ENCODE measurements at regions not wholly inside any gene's neighbourhood (a gene's known extent, or its start where the extent isn't known, plus 50 kb on each side); places are given as distances from the start of the nearest gene placed in this dataset.
"Not testable (repeated sequence)": the region's sequence is repeated elsewhere in the genome, so short reads cannot be mapped to it uniquely, and the experiment has no call there.

DNA sequence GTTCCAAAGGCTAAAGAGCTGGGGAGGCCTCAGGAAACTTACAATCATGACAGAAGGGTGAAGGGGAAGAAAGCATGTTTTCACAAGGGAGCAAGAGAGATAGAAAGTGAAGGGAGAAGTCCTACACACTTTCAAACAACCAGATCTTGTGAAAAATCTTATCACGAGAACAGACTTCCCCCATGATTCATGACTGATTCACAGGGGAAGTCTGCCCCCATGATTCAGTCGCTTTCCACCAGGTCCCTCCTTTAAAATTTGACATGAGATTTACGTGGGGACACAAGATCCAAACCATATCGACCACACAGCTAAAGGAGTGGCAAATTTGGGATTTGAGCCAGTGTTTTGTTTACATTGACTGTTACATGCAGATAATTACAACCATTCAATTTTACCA lies 971.1 kb upstream of the HS3ST1 start:
- TF ChIP-seq, protein P1, sequence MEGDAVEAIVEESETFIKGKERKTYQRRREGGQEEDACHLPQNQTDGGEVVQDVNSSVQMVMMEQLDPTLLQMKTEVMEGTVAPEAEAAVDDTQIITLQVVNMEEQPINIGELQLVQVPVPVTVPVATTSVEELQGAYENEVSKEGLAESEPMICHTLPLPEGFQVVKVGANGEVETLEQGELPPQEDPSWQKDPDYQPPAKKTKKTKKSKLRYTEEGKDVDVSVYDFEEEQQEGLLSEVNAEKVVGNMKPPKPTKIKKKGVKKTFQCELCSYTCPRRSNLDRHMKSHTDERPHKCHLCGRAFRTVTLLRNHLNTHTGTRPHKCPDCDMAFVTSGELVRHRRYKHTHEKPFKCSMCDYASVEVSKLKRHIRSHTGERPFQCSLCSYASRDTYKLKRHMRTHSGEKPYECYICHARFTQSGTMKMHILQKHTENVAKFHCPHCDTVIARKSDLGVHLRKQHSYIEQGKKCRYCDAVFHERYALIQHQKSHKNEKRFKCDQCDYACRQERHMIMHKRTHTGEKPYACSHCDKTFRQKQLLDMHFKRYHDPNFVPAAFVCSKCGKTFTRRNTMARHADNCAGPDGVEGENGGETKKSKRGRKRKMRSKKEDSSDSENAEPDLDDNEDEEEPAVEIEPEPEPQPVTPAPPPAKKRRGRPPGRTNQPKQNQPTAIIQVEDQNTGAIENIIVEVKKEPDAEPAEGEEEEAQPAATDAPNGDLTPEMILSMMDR (conservative IDR thresholded peaks at IDR 0.05; ENCODE audit: low read depth, low read length): no peak
- no peak for DNase-seq (ENCODE audit: low read depth)
- H3K4me3 ChIP-seq (ENCODE audit: low read depth, low read length): no peak overlapping the region

- no peak for DNase-seq (ENCODE audit: low read depth)
- TF ChIP-seq, protein P1 (conservative IDR thresholded peaks at IDR 0.05; ENCODE audit: low read depth, low read length): no peak
These were observed 965.1 kb upstream of the HS3ST1 start for GRCh38 chr4:12393631-12394262.

GRCh38 chr4:12389604-12390003 lies 960.9 kb upstream of the HS3ST1 start:
- no peak for DNase-seq (ENCODE audit: low read depth)
- TF ChIP-seq, protein P1 (conservative IDR thresholded peaks at IDR 0.05; ENCODE audit: low read depth, low read length): no peak
- no peak overlapping the region for H3K4me3 ChIP-seq (ENCODE audit: low read depth, low read length)

More at GRCh38 chr4:12393631-12394262, 965.1 kb upstream of the HS3ST1 start:
- no peak overlapping the region for H3K4me3 ChIP-seq (ENCODE audit: low read depth, low read length)

DNA sequence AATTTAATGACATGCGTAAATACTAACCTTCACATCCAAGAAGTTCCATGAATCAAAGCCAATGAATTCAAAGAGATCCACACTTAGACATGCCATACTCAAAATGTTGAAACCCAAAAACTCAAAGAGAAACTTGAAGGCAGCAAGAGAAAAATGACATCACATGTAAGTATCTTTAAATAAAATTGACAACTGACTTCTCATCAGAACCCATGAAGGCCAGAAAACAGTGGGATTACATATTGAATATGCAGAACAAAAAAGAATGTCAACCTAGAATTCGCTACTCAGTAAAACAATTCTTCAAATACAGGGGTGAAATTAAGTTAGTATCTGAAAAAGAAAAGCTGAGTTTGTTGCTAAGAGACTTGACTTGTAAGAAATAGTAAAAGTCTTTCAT lies 953.9 kb upstream of the HS3ST1 start:
- TF ChIP-seq, protein P1 (conservative IDR thresholded peaks at IDR 0.05; ENCODE audit: low read depth, low read length): no peak
- H3K4me3 ChIP-seq (ENCODE audit: low read depth, low read length): no peak overlapping the region
- no peak for DNase-seq (ENCODE audit: low read depth)

- DNase-seq (ENCODE audit: low read depth): no peak
- H3K4me3 ChIP-seq (ENCODE audit: low read depth, low read length): no peak overlapping the region
These were observed 950.5 kb upstream of the HS3ST1 start for GRCh38 chr4:12379191-12379590.

GRCh38 chr4:12375805-12376204 lies 947.1 kb upstream of the HS3ST1 start:
- TF ChIP-seq, protein P1 (conservative IDR thresholded peaks at IDR 0.05; ENCODE audit: low read depth, low read length): no peak
- no peak for DNase-seq (ENCODE audit: low read depth)

More at GRCh38 chr4:12379191-12379590, 950.5 kb upstream of the HS3ST1 start:
- TF ChIP-seq, protein P1 (conservative IDR thresholded peaks at IDR 0.05; ENCODE audit: low read depth, low read length): no peak

GRCh38 chr4:12365869-12366268 lies 937.2 kb upstream of the HS3ST1 start:
- not testable (repeated sequence) for H3K4me3 ChIP-seq (ENCODE audit: low read depth, low read length); DNase-seq (ENCODE audit: low read depth)

More at GRCh38 chr4:12375805-12376204, 947.1 kb upstream of the HS3ST1 start:
- no peak overlapping the region for H3K4me3 ChIP-seq (ENCODE audit: low read depth, low read length)

Data from epithelial cell of proximal tubule (primary cell).